Aorta (tissue), 5 donors: ENCODE measurements at regions not wholly inside any gene's neighbourhood (a gene's known extent, or its start where the extent isn't known, plus 50 kb on each side); places are given as distances from the start of the nearest gene placed in this dataset.
"Not testable (repeated sequence)": the region's sequence is repeated elsewhere in the genome, so short reads cannot be mapped to it uniquely, and the experiment has no call there.

ENCODE experiments used
- ATAC-seq: fragments of 200-7000 bp; cut with Tn5 transposase; one replicate; pipeline ENCODE4 v1.9.1; 2022; ENCODE audit warnings: moderate library complexity; ENCODE audit not compliant: low FRiP score
- DNase-seq, 2 donors: peaks; one replicate each; pipeline ENCODE4 v3.0.0-alpha.2; 2020
- H3K27ac ChIP-seq, 2 donors: one replicate each; pipeline ENCODE4 v1.5.1; 2013; ENCODE audit warnings: low read length in 2 of 2, mild to moderate bottlenecking in 2 of 2, moderate library complexity in 2 of 2, control low read depth in 1 of 2, inconsistent platforms in 1 of 2, low read depth in 1 of 2
- H3K27me3 ChIP-seq, 2 donors: one replicate each; pipeline ENCODE4 v1.6.1; 2013; ENCODE audit warnings: control low read depth in 1 of 2, low read length in 1 of 2, mild to moderate bottlenecking in 1 of 2, moderate library complexity in 1 of 2; ENCODE audit not compliant: insufficient read depth in 2 of 2, control insufficient read depth in 1 of 2
- H3K36me3 ChIP-seq, 2 donors: one replicate each; pipeline ENCODE4 v1.6.1; 2013; ENCODE audit warnings: control low read depth in 1 of 2, low read length in 1 of 2, mild to moderate bottlenecking in 1 of 2; ENCODE audit not compliant: insufficient read depth in 2 of 2, control insufficient read depth in 1 of 2
- H3K4me1 ChIP-seq, 2 donors: one replicate each; pipeline ENCODE4 v1.6.1; 2013; ENCODE audit warnings: low read length in 2 of 2, control low read depth in 1 of 2, mild to moderate bottlenecking in 1 of 2, moderate library complexity in 1 of 2; ENCODE audit not compliant: insufficient read depth in 2 of 2, control insufficient read depth in 1 of 2
- H3K4me3 ChIP-seq, 2 donors: one replicate each; pipeline ENCODE4 v1.5.1; 2013; ENCODE audit warnings: low read length in 2 of 2, control low read depth in 1 of 2, mild to moderate bottlenecking in 1 of 2
- H3K9me3 ChIP-seq: one replicate; pipeline ENCODE4 v1.6.1; 2013; ENCODE audit warnings: mild to moderate bottlenecking, low read length; ENCODE audit not compliant: control insufficient read depth
- WGBS, 2 donors: extraction: QIAGEN DNeasy Blood & Tissue Kit; methylation state at CpG; one replicate each; pipeline ENCODE4 v1.1.7; 2013; 5-methylcytosine and 5-hydroxymethylcytosine counted together
- intact Hi-C, 2 donors: fragments of 100-400 bp; cut with DNase I; formaldehyde crosslinking; loops; one replicate each; pipeline versions ENCODE4 v1.14.2 to v1.15.0; 2022
- donor health status: healthy with polysubstance abuse.
- donor health status: Bipolar disorder and iron deficiency.
- donor health status: DM: no; HTN: no; CAD: no.
- donor health status: DM: no; HTN: no; CAD: no.
- donor health status: DM: yes; HTN: yes; CAD: no.

- no peaks in the 10 kb centered on the region for H3K27me3 ChIP-seq
- ATAC-seq: no peak
- 10 to 20% methylated on average over 30 of the region's 30 CpGs for WGBS, 2 donors
- H3K27ac ChIP-seq: no peak overlapping the region
- no peaks in the 10 kb centered on the region for H3K9me3 ChIP-seq
- H3K4me3 ChIP-seq: no peak overlapping the region
- DNase-seq: no peak
- intact Hi-C loops: no loop called here
- no peaks in the 10 kb centered on the region for H3K4me1 ChIP-seq
- H3K36me3 ChIP-seq: no peaks in the 10 kb centered on the region
Measured at GRCh38 chr5:144598451-144599068, 427.9 kb downstream of the KCTD16 start.

- intact Hi-C loops: no loop called here
- Histone ChIP-seq H3K4me1 (no peaks in the 10 kb centered on the region), H3K27ac (no peak overlapping the region), H3K27me3 (no peaks in the 10 kb centered on the region), H3K4me3 (no peak overlapping the region), H3K9me3 (no peaks in the 10 kb centered on the region), H3K36me3 (no peaks in the 10 kb centered on the region)
- ATAC-seq: no peak
- DNase-seq: no peak
- WGBS, 2 donors: 71 to 79% methylated on average over 2 of the region's 2 CpGs
Measured at GRCh38 chr5:144596517-144596916, 425.8 kb downstream of the KCTD16 start.

GRCh38 chr5:144594919-144595318, 424.2 kb downstream of the KCTD16 start:
- no peaks in the 10 kb centered on the region for H3K9me3 ChIP-seq
- no peaks in the 10 kb centered on the region for H3K27me3 ChIP-seq
- WGBS, 2 donors: 91 to 93% methylated on average over 25 of the region's 25 CpGs
- intact Hi-C loops: no loop called here
- H3K27ac ChIP-seq: no peak overlapping the region
- no peaks in the 10 kb centered on the region for H3K36me3 ChIP-seq
- no peak for DNase-seq
- H3K4me3 ChIP-seq: no peak overlapping the region
- no peaks in the 10 kb centered on the region for H3K4me1 ChIP-seq
- no peak for ATAC-seq

- H3K27ac ChIP-seq, H3K27me3 ChIP-seq, intact Hi-C loops, H3K4me3 ChIP-seq, DNase-seq, H3K36me3 ChIP-seq, H3K9me3 ChIP-seq, ATAC-seq, H3K4me1 ChIP-seq: not testable (repeated sequence)
- WGBS, 2 donors: 57 to 59% methylated on average over 4 of the region's 4 CpGs
Measured at GRCh38 chr5:144594234-144594633, 423.6 kb downstream of the KCTD16 start.

GRCh38 chr5:144585681-144586080, 415.0 kb downstream of the KCTD16 start:
- no peak overlapping the region for H3K4me3 ChIP-seq
- no peaks in the 10 kb centered on the region for H3K4me1 ChIP-seq
- no peak for ATAC-seq
- no peak overlapping the region for H3K27ac ChIP-seq
- H3K36me3 ChIP-seq: no peaks in the 10 kb centered on the region
- H3K27me3 ChIP-seq: no peaks in the 10 kb centered on the region
- 19 to 21% methylated on average over 5 of the region's 5 CpGs for WGBS, 2 donors
- DNase-seq: no peak
- no peaks in the 10 kb centered on the region for H3K9me3 ChIP-seq
- intact Hi-C loops: no loop called here

- 67 to 70% methylated on average over 7 of the region's 7 CpGs for WGBS, 2 donors
- Histone ChIP-seq H3K4me1 (no peaks in the 10 kb centered on the region), H3K36me3 (no peaks in the 10 kb centered on the region), H3K27me3 (no peaks in the 10 kb centered on the region), H3K9me3 (no peaks in the 10 kb centered on the region), H3K4me3 (no peak overlapping the region), H3K27ac (no peak overlapping the region)
- DNase-seq (no peak), ATAC-seq (no peak)
- intact Hi-C loops: no loop called here
Measured at GRCh38 chr5:144583541-144584449, 413.1 kb downstream of the KCTD16 start.

GRCh38 chr5:144582066-144582465, 411.4 kb downstream of the KCTD16 start:
- Histone ChIP-seq H3K9me3 (no peaks in the 10 kb centered on the region), H3K27me3 (no peaks in the 10 kb centered on the region), H3K36me3 (no peaks in the 10 kb centered on the region), H3K27ac (no peak overlapping the region), H3K4me1 (no peaks in the 10 kb centered on the region), H3K4me3 (no peak overlapping the region)
- 74 to 80% methylated on average over 3 of the region's 3 CpGs for WGBS, 2 donors
- ATAC-seq: no peak
- no peak for DNase-seq
- intact Hi-C loops: no loop called here

GRCh38 chr5:144581044-144581443, 410.4 kb downstream of the KCTD16 start:
- H3K27ac ChIP-seq: no peak overlapping the region
- DNase-seq (no peak), ATAC-seq (no peak)
- 74 to 84% methylated on average over 9 of the region's 9 CpGs for WGBS, 2 donors
- no peaks in the 10 kb centered on the region for H3K36me3 ChIP-seq
- intact Hi-C loops: no loop called here
- H3K27me3 ChIP-seq: no peaks in the 10 kb centered on the region
- H3K4me1 ChIP-seq: no peaks in the 10 kb centered on the region
- no peaks in the 10 kb centered on the region for H3K9me3 ChIP-seq
- no peak overlapping the region for H3K4me3 ChIP-seq

- Histone ChIP-seq H3K9me3 (peaks cover 1% of the 10 kb centered on the region), H3K27ac (no peak overlapping the region), H3K4me1 (no peaks in the 10 kb centered on the region), H3K27me3 (no peaks in the 10 kb centered on the region), H3K4me3 (no peak overlapping the region), H3K36me3 (no peaks in the 10 kb centered on the region)
- 72 to 75% methylated on average over 3 of the region's 3 CpGs for WGBS, 2 donors
- DNase-seq: no peak
- intact Hi-C loops: no loop called here
- ATAC-seq: no peak
Measured at GRCh38 chr5:144577676-144578075, 407.0 kb downstream of the KCTD16 start.
